Progenitor cell of endocrine pancreas (in vitro differentiated cells): ENCODE measurements at regions not wholly inside any gene's neighbourhood (a gene's known extent, or its start where the extent isn't known, plus 50 kb on each side); places are given as distances from the start of the nearest gene placed in this dataset.
"Not testable (repeated sequence)": the region's sequence is repeated elsewhere in the genome, so short reads cannot be mapped to it uniquely, and the experiment has no call there.

ENCODE experiments used
- DNase-seq: peaks from one replicate; pipeline ENCODE4 v3.0.0; 2021; ENCODE audit warnings: low spot score; ENCODE audit not compliant: unreplicated experiment
- H3K27ac Mint-ChIP-seq: 2 replicates; pipeline ENCODE4 v1.8.0; 2021; ENCODE audit warnings: mild to moderate bottlenecking, moderate library complexity, mixed read lengths
- H3K27me3 Mint-ChIP-seq: 2 replicates; pipeline ENCODE4 v1.8.0; 2021; ENCODE audit warnings: mixed read lengths
- H3K36me3 Mint-ChIP-seq: 2 replicates; pipeline ENCODE4 v1.8.0; 2022; ENCODE audit warnings: mixed read lengths; ENCODE audit not compliant: insufficient read depth
- H3K4me1 Mint-ChIP-seq: 2 replicates; pipeline ENCODE4 v1.8.0; 2021; ENCODE audit warnings: low read depth, mixed read lengths
- H3K4me3 Mint-ChIP-seq: 2 replicates; pipeline ENCODE4 v1.8.0; 2021; ENCODE audit warnings: low read depth, mild to moderate bottlenecking, moderate library complexity, mixed read lengths
- H3K9me3 Mint-ChIP-seq: 2 replicates; pipeline ENCODE4 v1.8.0; 2021; ENCODE audit warnings: low read depth, mixed read lengths
- TF ChIP-seq, protein P1 (sequence below): fragments of 200-600 bp; sonication (generic); IDR thresholded peaks from one replicate; pipeline ENCODE4 v1.5.0; 2021; ENCODE audit warnings: antibody characterized with exemption, mild to moderate bottlenecking; ENCODE audit not compliant: unreplicated experiment

DNA sequence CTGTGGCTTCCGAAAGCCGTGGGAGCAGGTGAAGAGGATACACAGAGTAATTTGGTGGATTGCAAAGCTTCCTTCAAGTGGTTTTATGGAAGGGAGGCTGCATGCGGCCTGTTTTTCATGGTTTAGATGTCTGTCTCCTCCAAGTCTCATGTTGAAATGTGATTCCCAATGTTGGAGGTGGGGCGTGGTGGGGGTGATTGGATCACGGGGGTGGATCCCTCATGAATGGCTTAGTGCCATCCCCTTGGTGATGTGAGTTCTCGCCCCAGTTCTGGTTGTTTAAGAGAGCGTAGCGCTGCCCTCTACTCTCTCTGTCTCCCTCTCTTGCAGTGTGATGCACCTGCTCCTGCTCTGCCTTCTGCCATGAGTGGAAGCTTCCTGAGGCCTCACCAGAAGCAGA, 247.8 kb upstream of the B3GAT1 start:
- H3K36me3 Mint-ChIP-seq = no peaks in the 10 kb centered on the region
- H3K27ac Mint-ChIP-seq = no peak overlapping the region

DNA sequence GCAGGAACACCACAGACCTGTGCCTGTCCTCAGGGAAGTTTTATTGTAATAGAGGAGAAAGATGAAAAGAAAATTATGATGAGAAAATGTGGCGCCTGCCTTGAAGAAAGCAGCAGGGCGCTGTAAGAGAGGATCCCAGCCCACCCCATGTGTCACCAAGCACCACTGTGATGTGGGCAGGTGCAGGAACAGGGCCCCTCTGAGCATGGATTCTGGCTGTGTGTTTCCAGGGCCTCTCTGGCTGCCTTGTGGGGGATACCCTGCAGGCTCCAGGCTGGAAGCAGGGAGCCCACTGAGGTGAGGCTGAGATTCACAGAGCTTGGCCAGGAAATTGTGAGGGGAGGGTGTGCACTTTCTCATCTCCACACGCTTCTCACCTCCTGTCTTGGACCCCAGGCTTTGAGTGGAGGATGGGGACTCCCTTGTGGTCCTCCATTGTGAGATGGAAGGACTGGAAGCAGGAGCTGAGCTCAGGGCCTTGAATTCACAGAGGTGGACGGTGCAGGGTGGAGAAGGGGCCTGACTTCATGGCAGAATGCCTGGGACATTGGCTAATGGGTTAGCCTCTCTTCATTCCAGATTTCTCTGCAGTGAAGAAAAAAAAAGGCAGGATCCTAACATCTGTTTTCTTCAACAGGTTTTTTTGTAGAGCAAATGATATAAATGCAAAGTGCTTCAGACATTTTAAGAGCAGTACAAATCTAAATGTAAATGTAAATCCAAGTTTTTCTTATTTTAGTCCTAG, 246.6 kb upstream of the B3GAT1 start:
- H3K27ac Mint-ChIP-seq = no peak overlapping the region
- H3K4me1 Mint-ChIP-seq = no peaks in the 10 kb centered on the region

More for the DNA sequence above, 247.8 kb upstream of the B3GAT1 start:
- no peaks in the 10 kb centered on the region for H3K4me1 Mint-ChIP-seq
- no peak overlapping the region for H3K4me3 Mint-ChIP-seq
- H3K27me3 Mint-ChIP-seq = peaks cover 18% of the 10 kb centered on the region
- TF ChIP-seq, protein P1, sequence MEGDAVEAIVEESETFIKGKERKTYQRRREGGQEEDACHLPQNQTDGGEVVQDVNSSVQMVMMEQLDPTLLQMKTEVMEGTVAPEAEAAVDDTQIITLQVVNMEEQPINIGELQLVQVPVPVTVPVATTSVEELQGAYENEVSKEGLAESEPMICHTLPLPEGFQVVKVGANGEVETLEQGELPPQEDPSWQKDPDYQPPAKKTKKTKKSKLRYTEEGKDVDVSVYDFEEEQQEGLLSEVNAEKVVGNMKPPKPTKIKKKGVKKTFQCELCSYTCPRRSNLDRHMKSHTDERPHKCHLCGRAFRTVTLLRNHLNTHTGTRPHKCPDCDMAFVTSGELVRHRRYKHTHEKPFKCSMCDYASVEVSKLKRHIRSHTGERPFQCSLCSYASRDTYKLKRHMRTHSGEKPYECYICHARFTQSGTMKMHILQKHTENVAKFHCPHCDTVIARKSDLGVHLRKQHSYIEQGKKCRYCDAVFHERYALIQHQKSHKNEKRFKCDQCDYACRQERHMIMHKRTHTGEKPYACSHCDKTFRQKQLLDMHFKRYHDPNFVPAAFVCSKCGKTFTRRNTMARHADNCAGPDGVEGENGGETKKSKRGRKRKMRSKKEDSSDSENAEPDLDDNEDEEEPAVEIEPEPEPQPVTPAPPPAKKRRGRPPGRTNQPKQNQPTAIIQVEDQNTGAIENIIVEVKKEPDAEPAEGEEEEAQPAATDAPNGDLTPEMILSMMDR = no peak
- H3K9me3 Mint-ChIP-seq = no peaks in the 10 kb centered on the region
- no peak for DNase-seq

DNA sequence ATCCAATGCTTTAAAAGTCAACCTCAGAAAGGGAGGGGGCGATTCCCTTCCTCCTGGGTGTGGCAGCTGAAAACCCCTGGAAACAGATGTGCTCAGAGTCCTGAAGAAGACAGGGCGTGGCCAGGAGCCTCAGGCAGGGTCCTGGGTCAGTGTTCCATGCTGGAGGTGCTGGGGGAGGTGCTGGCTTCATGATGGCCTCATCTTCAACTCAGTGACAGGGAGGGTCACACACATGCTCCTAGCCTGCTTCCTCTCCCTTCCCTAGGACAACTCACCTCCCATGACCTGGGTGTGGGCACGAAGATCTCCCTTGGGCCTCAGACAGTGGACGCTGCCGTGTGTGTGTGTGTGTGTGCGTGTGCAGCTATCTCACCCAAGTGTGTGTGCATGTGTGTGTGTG, 245.6 kb upstream of the B3GAT1 start:
- Mint-ChIP-seq H3K27me3 (peaks cover 27% of the 10 kb centered on the region), H3K27ac (no peak overlapping the region), H3K36me3 (no peaks in the 10 kb centered on the region), H3K9me3 (no peaks in the 10 kb centered on the region), H3K4me3 (no peak overlapping the region), H3K4me1 (no peaks in the 10 kb centered on the region)
- no peak for DNase-seq
- TF ChIP-seq, protein P1 = no peak

More for the DNA sequence above, 246.6 kb upstream of the B3GAT1 start:
- no peaks in the 10 kb centered on the region for H3K9me3 Mint-ChIP-seq
- no peak overlapping the region for H3K4me3 Mint-ChIP-seq
- H3K36me3 Mint-ChIP-seq = no peaks in the 10 kb centered on the region
- TF ChIP-seq, protein P1 = no peak
- peaks cover 27% of the 10 kb centered on the region for H3K27me3 Mint-ChIP-seq
- DNase-seq = peak; percentile 4

DNA sequence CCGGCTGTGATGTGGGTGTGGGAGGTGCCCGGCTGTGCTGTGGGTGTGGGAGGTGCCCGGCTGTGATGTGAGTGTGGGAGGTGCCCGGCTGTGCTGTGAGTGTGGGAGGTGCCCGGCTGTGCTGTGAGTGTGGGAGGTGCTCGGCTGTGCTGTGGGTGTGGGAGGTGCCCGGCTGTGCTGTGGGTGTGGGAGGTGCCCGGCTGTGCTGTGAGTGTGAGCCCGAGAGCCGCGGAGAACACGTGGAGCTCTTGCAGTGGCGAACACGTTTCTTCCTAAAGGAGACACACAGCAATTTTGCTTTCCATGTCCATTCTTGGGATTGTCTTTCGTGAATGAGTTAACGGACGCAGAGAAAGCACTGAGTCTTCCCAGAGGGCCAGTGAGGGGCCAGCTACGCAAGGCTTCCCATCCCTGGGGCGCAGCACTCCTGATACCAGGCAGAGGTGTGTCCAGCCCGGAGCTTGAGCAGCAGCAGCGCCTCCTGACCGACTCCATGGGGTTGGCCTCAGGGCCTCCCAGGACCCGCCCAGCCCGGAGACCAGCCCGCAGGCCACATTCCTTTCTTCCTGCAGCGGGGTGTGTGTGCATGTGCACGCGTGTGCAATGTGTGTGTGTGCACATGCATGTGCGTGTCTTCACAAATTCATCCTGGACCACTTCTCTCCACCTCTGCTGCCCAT, 245.0 kb upstream of the B3GAT1 start:
- Mint-ChIP-seq H3K9me3 (no peaks in the 10 kb centered on the region), H3K4me3 (no peak overlapping the region), H3K27me3 (peaks cover 27% of the 10 kb centered on the region), H3K27ac (no peak overlapping the region), H3K4me1 (no peaks in the 10 kb centered on the region), H3K36me3 (no peaks in the 10 kb centered on the region)
- DNase-seq = no peak
- TF ChIP-seq, protein P1 = no peak

DNA sequence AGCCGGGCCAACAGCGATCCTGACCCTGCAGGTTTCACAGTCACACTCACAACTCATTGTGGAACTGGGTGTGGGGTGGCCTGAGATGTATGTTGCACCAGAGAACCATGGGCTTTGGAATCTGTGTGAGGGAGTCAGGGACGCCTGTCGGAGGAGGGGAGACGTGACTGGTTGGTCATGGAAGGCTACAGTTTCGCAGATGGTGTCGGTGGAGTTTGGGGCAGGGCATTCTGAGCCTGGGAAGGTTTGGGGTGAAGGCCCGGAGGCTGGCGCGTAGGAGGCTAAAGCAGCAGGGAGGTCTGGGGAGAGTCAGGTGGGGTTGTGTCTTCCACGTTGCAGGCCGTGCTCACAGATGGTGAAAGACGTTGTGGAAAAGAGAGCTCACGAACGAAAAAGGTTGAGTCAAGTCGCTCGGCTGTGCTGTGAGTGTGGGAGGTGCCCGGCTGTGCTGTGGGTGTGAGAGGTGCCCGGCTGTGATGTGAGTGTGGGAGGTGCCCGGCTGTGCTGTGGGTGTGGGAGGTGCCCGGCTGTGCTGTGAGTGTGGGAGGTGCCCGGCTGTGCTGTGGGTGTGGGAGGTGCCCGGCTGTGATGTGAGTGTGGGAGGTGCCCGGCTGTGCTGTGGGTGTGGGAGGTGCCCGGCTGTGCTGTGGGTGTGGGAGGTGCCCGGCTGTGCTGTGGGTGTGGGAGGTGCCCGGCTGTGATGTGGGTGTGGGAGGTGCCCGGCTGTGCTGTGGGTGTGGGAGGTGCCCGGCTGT, 244.2 kb upstream of the B3GAT1 start:
- H3K4me1 Mint-ChIP-seq, H3K4me3 Mint-ChIP-seq, H3K27ac Mint-ChIP-seq, H3K9me3 Mint-ChIP-seq, H3K36me3 Mint-ChIP-seq: not testable (repeated sequence)
- peak; percentile 5 for DNase-seq
- H3K27me3 Mint-ChIP-seq = peaks cover 27% of the 10 kb centered on the region
